HG02884 (cell line): ENCODE measurements at regions not wholly inside any gene's neighbourhood (a gene's known extent, or its start where the extent isn't known, plus 50 kb on each side); places are given as distances from the start of the nearest gene placed in this dataset.

Experiments
- ATAC-seq: cut with Tn5 transposase; IDR thresholded peaks from one replicate; pipeline ENCODE4 v1.9.1; 2021; ENCODE audit warnings: mild to moderate bottlenecking, moderate library complexity; ENCODE audit not compliant: unreplicated experiment

DNA sequence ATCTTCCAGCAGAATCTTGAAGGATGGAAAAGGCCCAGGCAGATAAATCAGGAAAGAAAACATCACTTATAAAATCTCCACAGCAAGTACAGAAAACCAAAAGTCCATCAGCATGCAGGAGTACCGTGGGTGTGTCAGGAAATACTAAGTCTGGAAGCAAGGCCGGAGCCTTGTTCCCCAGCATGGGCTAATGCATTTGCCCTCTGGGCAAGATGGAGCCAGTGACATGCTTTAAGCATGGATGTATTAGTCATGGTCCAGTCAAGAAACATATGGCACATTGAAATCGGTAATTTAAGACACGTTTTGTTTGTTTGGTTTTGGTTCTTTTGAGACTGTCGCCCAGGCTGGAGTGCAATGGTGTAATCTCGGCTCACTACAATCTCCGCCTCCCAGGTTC, 506.0 kb upstream of the JARID2 start:
- ATAC-seq = no peak

DNA sequence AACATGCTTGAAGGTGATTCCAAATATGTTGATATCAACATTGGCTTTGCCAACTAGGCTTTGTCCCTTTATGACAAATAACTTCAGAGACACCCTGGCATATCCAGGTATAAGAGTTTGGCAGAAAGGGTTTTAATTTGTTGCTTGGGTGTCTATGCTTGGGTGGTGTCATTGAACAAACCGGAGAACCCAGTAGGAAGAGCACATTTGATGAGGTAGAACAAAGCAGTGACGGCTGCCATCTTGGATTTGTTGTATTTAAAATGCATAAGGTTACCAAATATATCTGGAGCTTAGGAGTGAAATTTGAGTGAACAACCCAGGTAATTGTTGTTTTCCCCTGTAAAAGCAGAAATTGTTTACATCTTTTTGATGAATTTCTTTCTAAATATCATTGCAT, 503.7 kb upstream of the JARID2 start:
- ATAC-seq = no peak

GRCh38 chr6:14742680-14743079, 503.2 kb upstream of the JARID2 start:
- no peak for ATAC-seq

DNA sequence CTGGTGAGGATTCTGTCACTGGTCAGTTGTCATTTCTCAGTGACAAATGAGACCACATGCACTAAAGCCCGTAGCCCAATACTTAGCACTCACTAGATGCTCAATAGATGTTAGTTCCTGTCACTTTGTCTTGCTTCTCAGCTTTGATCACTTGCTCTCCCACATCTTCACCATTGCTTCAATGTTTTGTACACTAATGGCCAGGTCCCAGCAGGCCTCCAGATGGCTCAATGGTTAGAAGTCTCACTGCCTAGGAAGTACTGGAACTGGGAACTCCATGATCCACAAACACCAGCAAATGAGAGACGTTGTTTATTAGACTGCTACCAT, 502.8 kb upstream of the JARID2 start:
- ATAC-seq = no peak

- no peak for ATAC-seq
These were observed 502.2 kb upstream of the JARID2 start for GRCh38 chr6:14743474-14744211.

DNA sequence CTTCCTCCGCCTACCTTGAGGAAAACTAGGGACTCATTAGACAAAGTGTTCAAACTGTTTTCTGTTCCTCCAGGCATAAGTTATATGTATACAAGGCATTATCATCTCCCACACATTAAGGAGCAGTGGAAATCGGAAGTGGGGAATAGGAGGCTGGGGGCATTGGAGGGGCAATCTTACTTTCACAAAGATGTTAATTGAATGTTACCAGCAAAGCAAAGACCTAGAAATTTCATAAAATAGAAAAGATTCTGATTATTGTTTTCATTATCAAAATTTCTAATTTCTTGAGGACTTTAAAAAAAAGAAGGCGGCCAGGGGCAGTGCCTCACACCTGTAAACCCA, 501.7 kb upstream of the JARID2 start:
- no peak for ATAC-seq

GRCh38 chr6:14746139-14746837, 499.6 kb upstream of the JARID2 start:
- no peak for ATAC-seq

DNA sequence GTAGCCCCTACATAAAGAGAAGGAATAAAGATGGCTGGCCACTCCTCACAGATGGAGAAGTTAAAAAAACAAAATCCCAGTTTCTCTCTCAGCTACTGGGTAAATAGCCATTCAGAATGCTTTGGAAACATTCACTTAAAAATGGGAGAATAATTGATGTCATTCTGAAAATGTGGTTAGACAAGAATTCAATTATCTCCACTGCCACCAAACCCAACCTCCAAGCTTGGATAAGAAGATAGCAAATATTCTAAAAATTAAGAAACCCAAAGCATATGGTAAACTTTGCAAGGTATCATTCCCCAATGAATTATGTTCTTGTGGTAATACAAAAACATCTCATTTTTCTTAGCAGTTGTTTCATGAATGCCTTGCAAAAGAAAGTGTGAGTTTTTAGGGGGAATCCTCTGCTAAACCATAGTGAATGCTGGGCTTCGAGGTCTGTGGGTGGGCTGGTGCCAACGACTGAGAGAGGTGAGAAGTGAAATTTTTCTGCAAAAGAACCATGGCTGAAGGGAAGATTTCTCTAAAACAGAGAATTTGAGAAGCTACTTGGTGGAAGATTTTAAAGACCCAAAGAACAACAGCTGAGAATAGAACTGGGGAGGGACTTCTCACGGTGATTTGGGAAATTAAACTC, 497.9 kb upstream of the JARID2 start:
- no peak for ATAC-seq

DNA sequence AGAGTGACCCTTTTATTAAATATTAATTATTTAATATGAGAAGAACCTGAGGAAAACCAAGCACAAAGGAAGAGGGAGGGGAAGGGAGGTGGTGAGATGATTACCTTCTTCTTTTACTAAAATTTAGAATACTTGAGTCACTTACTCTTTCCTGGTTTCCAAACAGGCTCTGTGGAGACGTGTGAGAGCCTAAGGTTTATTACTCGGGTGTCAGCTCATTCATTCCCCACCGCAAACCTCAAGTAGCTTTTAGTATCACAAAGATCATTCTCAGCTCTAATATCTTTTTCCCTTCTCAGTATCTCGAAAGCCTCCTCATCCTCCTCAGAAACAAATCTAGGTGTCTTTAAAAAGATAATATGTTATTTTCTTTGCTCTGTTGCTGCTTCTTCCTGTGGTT, 497.2 kb upstream of the JARID2 start:
- ATAC-seq = no peak

DNA sequence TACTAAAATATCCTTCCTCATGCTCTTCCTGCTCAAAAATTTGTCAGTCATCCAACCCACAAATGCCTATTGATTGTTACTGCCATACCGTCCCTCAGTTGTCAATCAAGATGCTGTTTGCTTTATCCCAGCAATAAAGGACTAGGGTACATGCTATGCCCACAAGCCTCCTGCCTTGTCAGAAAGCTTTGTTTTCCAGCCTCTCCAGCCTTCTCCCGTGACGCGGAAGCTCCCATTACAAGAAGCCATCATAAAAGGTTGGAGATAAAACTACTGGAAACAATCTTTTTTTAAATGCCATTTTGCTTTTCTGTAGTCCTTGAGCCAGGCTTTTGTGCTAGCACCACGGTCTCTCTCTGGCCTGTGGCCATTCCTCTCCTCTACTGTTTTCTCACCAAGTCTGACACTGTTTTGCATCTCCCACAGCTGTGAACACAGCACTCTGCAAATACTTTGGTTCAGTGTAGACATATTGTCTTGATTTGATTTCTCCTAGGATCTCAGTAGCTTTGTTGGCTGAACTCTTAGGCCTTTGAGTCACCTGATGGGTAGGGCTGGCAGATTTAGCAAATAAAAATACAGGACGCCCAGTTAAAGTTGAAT, 495.7 kb upstream of the JARID2 start:
- no peak for ATAC-seq

DNA sequence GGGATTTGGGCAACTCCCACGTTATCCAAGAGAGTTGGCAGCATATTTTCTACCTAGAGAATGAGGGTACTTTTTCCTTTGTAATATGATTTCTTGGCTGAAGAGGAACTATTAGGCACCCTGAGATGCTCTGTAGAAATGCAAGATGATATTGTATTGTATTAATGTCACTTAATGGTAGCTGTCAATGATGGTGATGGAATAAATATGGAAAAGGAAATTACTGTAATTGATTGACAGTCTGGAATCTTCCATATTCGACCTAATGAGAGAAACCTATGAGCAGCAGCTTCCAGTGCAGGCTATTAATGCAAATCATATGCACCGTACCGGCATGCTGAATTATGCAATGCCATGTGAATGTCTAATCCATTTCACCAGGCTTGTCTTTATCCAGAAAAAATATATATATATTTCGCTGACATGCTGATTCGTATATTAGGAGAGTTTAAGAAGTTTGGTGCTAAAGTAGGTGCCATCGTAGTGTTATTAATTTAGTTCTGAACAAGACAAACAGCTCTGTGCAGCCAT, 494.2 kb upstream of the JARID2 start:
- no peak for ATAC-seq

GRCh38 chr6:14754751-14755513, 490.9 kb upstream of the JARID2 start:
- ATAC-seq = no peak

- ATAC-seq = no peak
These were observed 489.5 kb upstream of the JARID2 start for GRCh38 chr6:14756340-14756739.

GRCh38 chr6:14757014-14757413, 488.9 kb upstream of the JARID2 start:
- no peak for ATAC-seq

GRCh38 chr6:14757418-14757817, 488.5 kb upstream of the JARID2 start:
- ATAC-seq = no peak

- no peak for ATAC-seq
These were observed 487.3 kb upstream of the JARID2 start for GRCh38 chr6:14758421-14759081.

- no peak for ATAC-seq
These were observed 485.7 kb upstream of the JARID2 start for GRCh38 chr6:14759976-14760672.

DNA sequence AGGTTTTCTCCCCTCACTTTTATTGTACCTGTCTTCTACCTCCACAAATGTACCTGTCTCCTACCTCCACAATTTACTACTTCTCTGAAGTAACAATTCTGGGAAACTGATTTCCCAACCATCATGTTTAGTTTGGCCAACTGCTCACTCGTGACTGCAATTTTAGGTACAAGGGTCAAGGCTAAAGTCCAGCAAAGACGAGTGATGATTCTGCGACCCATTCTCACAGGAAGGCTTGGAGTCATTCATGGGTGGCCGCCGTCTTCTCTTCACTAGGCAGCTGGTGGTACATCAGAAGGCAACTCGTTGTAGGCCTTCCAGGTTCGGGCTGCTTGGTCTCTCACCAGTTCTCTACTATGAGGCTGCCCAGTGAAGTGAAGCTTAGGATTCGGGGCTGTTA, 483.8 kb upstream of the JARID2 start:
- no peak for ATAC-seq

DNA sequence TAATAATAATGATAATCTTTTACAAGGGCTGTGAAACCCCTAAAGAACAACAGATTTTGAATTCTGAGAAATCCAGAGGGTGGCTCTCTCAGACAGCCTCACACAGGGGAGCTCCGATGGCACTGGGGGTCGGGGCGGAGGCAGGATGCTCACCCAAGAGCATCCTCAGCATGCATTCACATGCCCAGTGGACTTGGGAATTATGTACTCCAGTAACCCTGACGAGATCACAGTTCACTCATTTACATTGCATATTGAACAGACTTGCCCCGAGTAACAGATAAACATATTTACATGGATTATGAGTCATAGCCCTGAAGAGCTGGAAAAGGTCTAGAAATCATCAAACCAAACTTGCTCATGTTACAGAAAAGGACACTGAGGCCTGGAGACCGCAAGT, 482.7 kb upstream of the JARID2 start:
- ATAC-seq = no peak

GRCh38 chr6:14763616-14764015, 482.3 kb upstream of the JARID2 start:
- no peak for ATAC-seq
